DOHH2 (cell line): ENCODE measurements at regions not wholly inside any gene's neighbourhood (a gene's known extent, or its start where the extent isn't known, plus 50 kb on each side); places are given as distances from the start of the nearest gene placed in this dataset.

Source experiments
- EZH2phosphoT487 ChIP-seq: fragments of 200-600 bp; sonication (generic); IDR thresholded peaks from 2 replicates; pipeline ENCODE4 v1.6.1; 2017; ENCODE audit warnings: borderline replicate concordance, mild to moderate bottlenecking, antibody characterized with exemption, low read length, moderate library complexity, mixed read lengths
- TF ChIP-seq, protein P1 (sequence below): fragments of 200-600 bp; sonication (generic); IDR thresholded peaks from one replicate; pipeline ENCODE4 v1.5.1; 2014; ENCODE audit warnings: antibody characterized with exemption, mild to moderate bottlenecking, low read depth, low read length; ENCODE audit not compliant: poor library complexity, severe bottlenecking

DNA sequence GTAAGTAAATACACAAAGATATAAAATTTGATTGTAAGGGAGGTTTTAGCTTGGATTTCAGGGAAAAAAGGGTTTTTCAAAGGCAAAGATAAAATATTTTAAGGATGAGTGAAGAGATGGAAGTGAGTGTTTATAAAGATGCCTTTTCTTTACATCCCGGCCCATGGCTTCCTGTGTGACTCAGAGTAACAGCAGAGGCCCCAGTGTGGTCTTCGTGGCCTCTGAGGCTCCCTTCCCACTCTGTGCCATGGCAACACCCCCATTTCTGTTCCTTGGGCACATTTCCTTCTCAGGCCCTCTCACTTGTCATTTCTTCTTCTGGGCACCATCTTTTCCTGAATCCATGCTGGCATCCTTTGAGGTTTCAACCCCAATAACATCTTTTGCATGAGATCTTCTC is 92.6 kb upstream of the TMEM18 start:
- TF ChIP-seq, protein P1, sequence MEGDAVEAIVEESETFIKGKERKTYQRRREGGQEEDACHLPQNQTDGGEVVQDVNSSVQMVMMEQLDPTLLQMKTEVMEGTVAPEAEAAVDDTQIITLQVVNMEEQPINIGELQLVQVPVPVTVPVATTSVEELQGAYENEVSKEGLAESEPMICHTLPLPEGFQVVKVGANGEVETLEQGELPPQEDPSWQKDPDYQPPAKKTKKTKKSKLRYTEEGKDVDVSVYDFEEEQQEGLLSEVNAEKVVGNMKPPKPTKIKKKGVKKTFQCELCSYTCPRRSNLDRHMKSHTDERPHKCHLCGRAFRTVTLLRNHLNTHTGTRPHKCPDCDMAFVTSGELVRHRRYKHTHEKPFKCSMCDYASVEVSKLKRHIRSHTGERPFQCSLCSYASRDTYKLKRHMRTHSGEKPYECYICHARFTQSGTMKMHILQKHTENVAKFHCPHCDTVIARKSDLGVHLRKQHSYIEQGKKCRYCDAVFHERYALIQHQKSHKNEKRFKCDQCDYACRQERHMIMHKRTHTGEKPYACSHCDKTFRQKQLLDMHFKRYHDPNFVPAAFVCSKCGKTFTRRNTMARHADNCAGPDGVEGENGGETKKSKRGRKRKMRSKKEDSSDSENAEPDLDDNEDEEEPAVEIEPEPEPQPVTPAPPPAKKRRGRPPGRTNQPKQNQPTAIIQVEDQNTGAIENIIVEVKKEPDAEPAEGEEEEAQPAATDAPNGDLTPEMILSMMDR, result no peak
- TF ChIP-seq EZH2phosphoT487, result no peak
